Esophagus muscularis mucosa (tissue), 4 donors: ENCODE measurements at regions not wholly inside any gene's neighbourhood (a gene's known extent, or its start where the extent isn't known, plus 50 kb on each side); places are given as distances from the start of the nearest gene placed in this dataset.
"Not testable (repeated sequence)": the region's sequence is repeated elsewhere in the genome, so short reads cannot be mapped to it uniquely, and the experiment has no call there.

Experiments used
- EP300 ChIP-seq: sonication (generic); formaldehyde crosslinking; IDR thresholded peaks from one replicate; pipeline ENCODE4 v1.6.1; 2017; ENCODE audit warnings: antibody characterized with exemption
- POLR2A ChIP-seq: fragments of 450-650 bp; IDR thresholded peaks from one replicate; pipeline ENCODE4 v1.6.1; 2017; ENCODE audit warnings: antibody characterized with exemption, moderate library complexity, mild to moderate bottlenecking, low read depth
- TF ChIP-seq, protein P1 (sequence below), 3 experiments: fragments of 200-600 bp in 2 of 3; fragments of 450-650 bp in 1 of 3; sonication (generic) in 2 of 3; IDR thresholded peaks; one replicate each; pipeline ENCODE4 v1.5.1; 2017 to 2019; ENCODE audit warnings: antibody characterized with exemption in 3 of 3, mild to moderate bottlenecking in 2 of 3, moderate library complexity in 1 of 3

DNA sequence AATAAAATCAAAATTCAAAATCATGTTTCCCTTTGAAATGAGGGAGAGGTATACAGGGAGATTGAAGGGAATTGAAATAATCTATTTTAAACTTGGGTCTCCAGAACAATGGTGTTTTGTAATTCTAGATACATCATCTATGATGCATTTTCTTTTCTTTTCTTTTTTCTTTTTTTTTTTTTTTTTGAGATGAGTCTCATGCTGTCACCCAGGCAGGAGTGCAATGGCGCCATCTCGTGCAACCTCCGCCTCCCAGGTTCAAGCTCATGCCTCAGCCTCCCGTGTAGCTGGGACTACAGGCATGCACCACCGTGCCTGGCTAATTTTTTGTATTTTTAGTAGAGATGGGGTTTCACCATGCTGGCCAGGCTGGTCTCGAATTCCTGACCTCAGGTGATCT lies 205.1 kb downstream of the LPIN1 start:
- TF ChIP-seq, protein P1, sequence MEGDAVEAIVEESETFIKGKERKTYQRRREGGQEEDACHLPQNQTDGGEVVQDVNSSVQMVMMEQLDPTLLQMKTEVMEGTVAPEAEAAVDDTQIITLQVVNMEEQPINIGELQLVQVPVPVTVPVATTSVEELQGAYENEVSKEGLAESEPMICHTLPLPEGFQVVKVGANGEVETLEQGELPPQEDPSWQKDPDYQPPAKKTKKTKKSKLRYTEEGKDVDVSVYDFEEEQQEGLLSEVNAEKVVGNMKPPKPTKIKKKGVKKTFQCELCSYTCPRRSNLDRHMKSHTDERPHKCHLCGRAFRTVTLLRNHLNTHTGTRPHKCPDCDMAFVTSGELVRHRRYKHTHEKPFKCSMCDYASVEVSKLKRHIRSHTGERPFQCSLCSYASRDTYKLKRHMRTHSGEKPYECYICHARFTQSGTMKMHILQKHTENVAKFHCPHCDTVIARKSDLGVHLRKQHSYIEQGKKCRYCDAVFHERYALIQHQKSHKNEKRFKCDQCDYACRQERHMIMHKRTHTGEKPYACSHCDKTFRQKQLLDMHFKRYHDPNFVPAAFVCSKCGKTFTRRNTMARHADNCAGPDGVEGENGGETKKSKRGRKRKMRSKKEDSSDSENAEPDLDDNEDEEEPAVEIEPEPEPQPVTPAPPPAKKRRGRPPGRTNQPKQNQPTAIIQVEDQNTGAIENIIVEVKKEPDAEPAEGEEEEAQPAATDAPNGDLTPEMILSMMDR (IDR thresholded peaks at IDR 0.05), result not testable (repeated sequence)
- TF ChIP-seq POLR2A, EP300: not testable (repeated sequence)
